Stimulated activated CD4-positive, alpha-beta T cell treated with anti-CD3 and anti-CD28 coated beads, Interleukin-12 subunit alpha, Interleukin-12 subunit beta, amount 100 ng/mL, for 48 hours (primary cell): ENCODE measurements at regions not wholly inside any gene's neighbourhood (a gene's known extent, or its start where the extent isn't known, plus 50 kb on each side); places are given as distances from the start of the nearest gene placed in this dataset.

Experiments used
- DNase-seq, 3 donors: peaks; one replicate each; pipeline ENCODE4 v3.0.0-alpha.2; 2020; ENCODE audit warnings: low read depth in 2 of 3, low spot score in 1 of 3

GRCh38 chr7:136049117-136049516 is 72.0 kb upstream of the MTPN start:
- DNase-seq = no peak

- no peak for DNase-seq
Observed at GRCh38 chr7:136046548-136046947, 69.4 kb upstream of the MTPN start.

GRCh38 chr7:136045992-136046391 is 68.8 kb upstream of the MTPN start:
- DNase-seq = no peak

GRCh38 chr7:136045181-136045580 is 68.0 kb upstream of the MTPN start:
- DNase-seq = no peak

GRCh38 chr7:136039577-136040345 is 62.6 kb upstream of the MTPN start:
- DNase-seq = no peak

- no peak for DNase-seq
Observed at GRCh38 chr7:136036336-136036735, 59.2 kb upstream of the MTPN start.

GRCh38 chr7:136034132-136034531 is 57.0 kb upstream of the MTPN start:
- no peak for DNase-seq

- no peak for DNase-seq
Observed at GRCh38 chr7:136033413-136034031, 56.4 kb upstream of the MTPN start.

GRCh38 chr7:136030867-136031318 is 53.7 kb upstream of the MTPN start:
- DNase-seq = no peak

- no peak for DNase-seq
Observed at GRCh38 chr7:136030330-136030729, 53.2 kb upstream of the MTPN start.

GRCh38 chr7:136027160-136027559 is 50.0 kb upstream of the MTPN start:
- DNase-seq = no peak
